ENCODE measurements at regions not wholly inside any gene's neighbourhood (a gene's known extent, or its start where the extent isn't known, plus 50 kb on each side); places are given as distances from the start of the nearest gene placed in this dataset.

- Histone ChIP-seq H3K4me3 (no peak overlapping the region), H3K27ac (no peak overlapping the region), H3F3A (ENCODE audit: insufficient read depth, low read depth) (no peaks in the 10 kb centered on the region), H3K27me3 (ENCODE audit: insufficient read depth, low read depth) (no peaks in the 10 kb centered on the region), H3K79me2 (ENCODE audit: low read depth) (no peaks in the 10 kb centered on the region), H3K9me2 (ENCODE audit: insufficient read depth) (no peaks in the 10 kb centered on the region; the same call in 1 of the 2 replicates), H4K20me1 (ENCODE audit: insufficient read depth) (no peaks in the 10 kb centered on the region), H3K36me3 (ENCODE audit: low read depth) (no peaks in the 10 kb centered on the region), H3K9me3 (ENCODE audit: insufficient read depth, low read depth) (no peaks in the 10 kb centered on the region), H2AFZ (no peak overlapping the region), H3K4me1 (replicated peaks; ENCODE audit: insufficient read depth) (peaks cover 10% of the 10 kb centered on the region), H3K4me2 (peak overlapping the region; percentile 43)
- POLR2A ChIA-PET (ENCODE audit: unreplicated experiment): interaction anchor here (0.5 to 0.7 kb wide), 4 partner anchors 51 to 311 kb away, joined by 3 to 4 read pairs (median 4); no protein-coding TSS in a partner anchor
- DNase-seq: peak; percentile 77 to 80
- CTCF ChIA-PET: no interaction called here
- intact Hi-C loops (cut with micrococcal nuclease; ENCODE audit: unreplicated experiment): loop anchor here (1.0 to 10.0 kb wide), 5 partner anchors 103 to 396 kb away; partner anchors contain the start of gene SPRY2
- no TSS peak for BruUV-seq (replicated peaks)
- TF ChIP-seq CTCF (conservative IDR thresholded peaks at IDR 0.05) (peak; percentile 58), EZH2 (IDR thresholded peaks at IDR 0.05; ENCODE audit: low read depth) (no peak)
Measured at GRCh38 chr13:80030491-80030890, 310.4 kb downstream of the SPRY2 start.

GRCh38 chr13:80029170-80029569 is 311.8 kb downstream of the SPRY2 start:
- Histone ChIP-seq H3K4me2 (no peak overlapping the region), H3F3A (ENCODE audit: insufficient read depth, low read depth) (no peaks in the 10 kb centered on the region), H3K4me1 (replicated peaks; ENCODE audit: insufficient read depth) (peaks cover 10% of the 10 kb centered on the region), H3K9me3 (ENCODE audit: insufficient read depth, low read depth) (no peaks in the 10 kb centered on the region), H3K4me3 (no peak overlapping the region), H3K9me2 (ENCODE audit: insufficient read depth) (no peaks in the 10 kb centered on the region; the same call in 1 of the 2 replicates), H4K20me1 (ENCODE audit: insufficient read depth) (no peaks in the 10 kb centered on the region), H2AFZ (no peak overlapping the region), H3K27ac (no peak overlapping the region), H3K79me2 (ENCODE audit: low read depth) (no peaks in the 10 kb centered on the region), H3K36me3 (ENCODE audit: low read depth) (no peaks in the 10 kb centered on the region), H3K27me3 (ENCODE audit: insufficient read depth, low read depth) (no peaks in the 10 kb centered on the region)
- TF ChIP-seq EZH2 (IDR thresholded peaks at IDR 0.05; ENCODE audit: low read depth): no peak
- TF ChIP-seq CTCF (conservative IDR thresholded peaks at IDR 0.05): no peak
- no TSS peak for BruUV-seq (replicated peaks)
- no peak for DNase-seq
- ChIA-PET POLR2A (ENCODE audit: unreplicated experiment) (no interaction called here), CTCF (no interaction called here)
- intact Hi-C loops (cut with micrococcal nuclease; ENCODE audit: unreplicated experiment): no loop called here

GRCh38 chr13:80022146-80022545 is 318.8 kb downstream of the SPRY2 start:
- intact Hi-C loops (cut with micrococcal nuclease; ENCODE audit: unreplicated experiment): no loop called here
- ChIA-PET POLR2A (ENCODE audit: unreplicated experiment) (no interaction called here), CTCF (no interaction called here)

More at GRCh38 chr13:80022146-80022545, 318.8 kb downstream of the SPRY2 start:
- Histone ChIP-seq H3K4me3 (no peak overlapping the region), H2AFZ (no peak overlapping the region), H3K4me2 (no peak overlapping the region), H3K36me3 (ENCODE audit: low read depth) (no peaks in the 10 kb centered on the region), H3K27me3 (ENCODE audit: insufficient read depth, low read depth) (no peaks in the 10 kb centered on the region), H3K9me3 (ENCODE audit: insufficient read depth, low read depth) (no peaks in the 10 kb centered on the region), H3K79me2 (ENCODE audit: low read depth) (no peaks in the 10 kb centered on the region), H3F3A (ENCODE audit: insufficient read depth, low read depth) (no peaks in the 10 kb centered on the region), H3K27ac (no peak overlapping the region), H4K20me1 (ENCODE audit: insufficient read depth) (no peaks in the 10 kb centered on the region), H3K4me1 (replicated peaks; ENCODE audit: insufficient read depth) (no peaks in the 10 kb centered on the region), H3K9me2 (ENCODE audit: insufficient read depth) (no peaks in the 10 kb centered on the region)
- no TSS peak for BruUV-seq (replicated peaks)
- no peak for TF ChIP-seq CTCF (conservative IDR thresholded peaks at IDR 0.05)
- no peak for TF ChIP-seq EZH2 (IDR thresholded peaks at IDR 0.05; ENCODE audit: low read depth)
- no peak for DNase-seq
